ENCODE measurements at regions not wholly inside any gene's neighbourhood (a gene's known extent, or its start where the extent isn't known, plus 50 kb on each side); places are given as distances from the start of the nearest gene placed in this dataset.
A peak's percentile ranks its signal among the peaks of the same experiment; 100 is the strongest.

DNA sequence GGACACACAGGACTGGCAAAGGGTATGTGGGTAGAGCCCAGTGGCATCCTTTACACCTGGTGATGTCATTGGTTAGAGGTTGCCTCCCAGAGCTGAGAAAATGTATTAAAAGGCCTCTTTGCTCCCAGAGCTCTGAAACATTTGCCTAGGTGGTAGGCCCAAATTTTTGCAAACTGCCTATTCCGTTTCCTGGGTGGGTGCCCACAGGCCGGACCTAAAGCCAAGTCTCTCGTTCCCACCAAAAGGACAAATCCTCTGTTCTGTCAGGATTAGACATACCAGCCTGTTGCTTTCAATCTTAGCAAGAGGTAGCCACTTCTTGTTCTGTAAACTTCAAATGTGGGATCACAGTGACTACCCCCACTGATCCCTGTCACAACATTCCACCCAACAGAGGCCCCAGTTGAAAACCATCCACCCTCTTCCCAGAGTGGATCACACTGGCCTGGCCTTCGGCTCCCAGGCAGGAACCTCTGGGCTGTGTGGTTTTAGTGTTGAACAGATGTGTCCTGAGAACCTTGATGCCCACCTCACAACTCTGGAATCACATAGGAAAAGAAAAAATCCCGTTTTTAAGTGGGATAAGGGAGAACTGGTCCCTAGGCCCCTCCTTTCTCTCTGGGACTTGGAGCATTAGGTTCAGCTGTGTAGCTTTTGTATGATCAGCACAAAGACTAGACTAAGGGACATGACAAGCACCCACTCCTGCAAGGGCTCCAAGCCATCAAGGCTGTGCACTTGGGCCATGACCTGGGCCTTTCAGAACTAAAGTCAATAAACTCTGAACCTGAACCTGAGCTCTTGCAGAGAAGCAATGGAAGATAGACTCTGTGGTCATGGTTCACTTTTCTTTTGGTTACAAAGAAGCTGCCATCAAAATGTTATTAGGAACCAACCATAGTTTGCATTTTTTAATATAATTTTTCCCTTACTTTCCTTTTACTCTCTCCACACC, 211.3 kb downstream of the CYP26B1 start:
- peak; percentile 4 for DNase-seq (ENCODE audit: low spot score)

DNA sequence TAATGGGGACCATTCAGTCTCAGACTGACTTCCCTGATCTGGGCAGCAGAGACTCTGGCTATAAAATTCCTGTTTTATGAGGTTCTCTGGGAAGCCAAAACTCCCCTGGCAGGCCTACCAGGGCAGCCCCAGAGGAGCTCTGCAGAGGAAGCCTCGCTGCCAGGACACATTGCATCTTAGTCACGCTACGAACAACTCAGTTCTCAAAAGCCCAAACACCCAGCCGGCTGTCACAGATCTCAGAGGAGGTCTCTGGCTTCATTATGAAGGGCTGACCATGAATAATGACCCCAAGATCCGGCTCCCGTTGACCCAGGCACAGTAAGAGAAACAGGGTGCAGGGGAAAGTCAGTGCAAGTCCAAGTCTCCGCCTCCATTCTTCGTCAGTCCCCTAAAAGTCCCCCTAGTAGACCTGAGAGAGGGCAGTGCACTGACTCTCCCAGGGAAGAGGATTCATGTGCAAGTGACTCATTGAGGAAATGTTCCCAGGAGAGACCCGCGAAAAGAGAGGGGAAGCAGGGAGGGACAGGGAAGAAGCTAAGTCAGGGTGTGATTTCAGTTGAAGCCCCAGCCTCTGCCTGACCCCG, 212.3 kb downstream of the CYP26B1 start:
- DNase-seq (ENCODE audit: low spot score), result peak; percentile 1

DNA sequence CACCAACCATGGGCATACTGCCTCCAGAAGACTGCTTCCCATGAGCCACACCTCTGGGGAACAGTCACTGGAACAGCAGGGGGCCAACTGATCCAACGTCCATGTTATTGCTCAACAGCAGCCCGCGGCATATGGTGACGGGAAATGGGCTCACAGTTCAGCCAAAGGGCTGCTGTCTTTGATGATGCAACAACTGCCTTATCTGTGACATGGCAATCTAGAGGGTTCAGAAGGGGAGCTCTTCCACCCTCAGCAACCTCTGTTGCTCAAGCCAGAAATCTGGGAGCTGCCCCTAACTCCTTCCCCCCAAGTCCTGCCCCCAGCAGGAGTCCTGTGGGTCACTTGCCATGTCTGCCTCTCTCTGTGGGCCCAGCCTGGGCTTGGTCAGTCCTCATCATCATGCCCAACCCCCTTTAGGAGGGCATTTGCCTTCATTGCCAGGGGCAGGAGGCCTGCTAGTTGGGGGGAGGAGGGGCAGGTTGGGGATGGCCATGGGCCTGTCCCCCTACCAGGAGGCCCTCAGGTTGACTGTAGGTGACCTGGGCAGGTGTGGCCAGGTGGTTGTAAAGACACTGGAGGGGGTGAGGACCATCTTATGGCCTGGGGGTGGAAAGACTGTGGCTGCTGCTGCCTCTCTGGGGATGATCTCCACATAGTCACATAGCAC, 212.9 kb downstream of the CYP26B1 start:
- peak; percentile 3 for DNase-seq (ENCODE audit: low spot score)

DNA sequence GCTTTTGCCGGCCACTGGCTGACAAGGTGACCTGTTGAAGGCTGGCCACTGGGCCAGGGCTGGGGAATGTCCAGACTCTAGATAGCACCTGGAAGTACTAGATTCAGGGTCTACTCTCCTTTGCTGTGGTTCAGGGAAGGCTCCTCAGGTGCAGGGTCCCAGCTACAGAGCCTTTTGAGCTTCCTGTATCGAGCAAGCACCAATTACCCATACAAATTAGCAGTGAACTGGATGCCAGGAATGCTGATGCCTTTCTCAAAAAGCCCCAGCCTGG, 213.4 kb downstream of the CYP26B1 start:
- DNase-seq (ENCODE audit: low spot score), result no peak

DNA sequence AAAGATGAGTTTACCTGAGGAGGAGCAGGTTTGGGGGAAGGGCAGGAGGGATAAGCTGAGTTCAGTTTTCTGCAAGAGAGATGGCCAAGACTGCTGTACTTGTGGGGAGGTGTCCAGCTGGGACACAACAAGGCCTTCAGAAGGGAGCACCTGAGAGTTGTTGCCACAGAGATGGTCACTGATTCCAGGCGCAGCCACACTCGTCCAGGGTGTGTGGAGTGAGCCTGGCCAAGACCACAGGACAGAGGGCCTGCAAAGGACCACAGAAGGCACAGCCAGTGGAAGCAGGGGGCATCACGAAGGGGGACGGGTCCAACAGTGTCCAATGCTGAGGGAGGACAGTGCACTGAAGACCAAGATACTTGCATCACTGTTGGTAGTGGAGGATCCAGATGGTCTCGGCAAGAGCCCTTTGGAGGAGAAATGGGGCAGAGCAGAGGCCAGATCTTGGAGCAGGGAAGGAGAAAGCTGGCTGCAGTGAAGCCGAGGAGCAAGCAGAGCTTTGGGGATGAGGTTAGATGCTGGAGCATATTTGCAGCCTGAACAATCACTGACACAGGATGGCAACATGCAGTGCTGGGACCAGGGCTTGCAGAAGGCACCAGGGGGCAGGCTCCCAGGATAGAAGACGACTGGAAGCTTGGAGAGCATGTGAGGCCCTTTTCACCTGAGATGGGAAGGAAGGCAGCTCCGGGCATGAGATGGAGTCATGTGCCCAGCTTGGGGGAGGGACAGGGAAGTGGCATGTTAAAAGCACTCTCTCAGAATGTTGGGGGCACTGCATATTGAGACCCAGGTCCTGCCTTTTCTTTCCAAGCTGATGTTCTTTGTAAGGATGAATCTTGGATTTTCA, 214.0 kb downstream of the CYP26B1 start:
- DNase-seq (ENCODE audit: low spot score), result peak; percentile 9

DNA sequence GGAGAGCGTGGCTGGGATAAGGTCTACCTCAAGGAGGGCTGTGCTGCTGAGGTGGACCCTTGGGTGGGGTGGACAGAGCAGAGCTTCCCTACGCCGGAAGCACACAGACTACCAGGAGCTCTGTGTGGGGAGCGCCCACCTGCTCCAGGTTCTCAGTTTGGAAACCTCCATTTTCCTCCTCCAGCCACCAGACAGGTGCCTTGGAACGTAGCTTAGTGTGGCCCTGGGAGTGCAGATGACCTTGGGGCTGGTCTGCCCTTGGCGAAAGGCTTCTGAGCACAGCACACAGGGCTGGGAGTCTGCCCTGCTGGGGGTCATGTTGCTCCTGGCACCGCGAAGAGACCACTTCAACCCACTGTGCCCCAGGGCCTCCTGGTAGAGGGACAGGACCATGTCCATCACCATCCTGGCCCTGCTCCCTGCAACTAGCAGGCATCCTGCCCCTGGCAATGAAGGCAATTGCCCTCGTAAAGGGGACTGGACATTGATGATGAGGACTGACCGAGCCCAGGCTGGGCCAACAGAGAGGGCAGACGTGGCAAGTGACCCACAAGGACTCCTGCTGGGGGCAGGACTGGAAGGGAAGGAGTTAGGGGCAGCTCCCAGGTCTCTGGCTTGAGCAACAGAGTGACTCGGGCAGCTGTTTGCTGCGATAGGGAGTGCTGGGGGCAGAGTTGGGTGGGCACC, 214.7 kb downstream of the CYP26B1 start:
- DNase-seq (ENCODE audit: low spot score), result peak; percentile 4

DNA sequence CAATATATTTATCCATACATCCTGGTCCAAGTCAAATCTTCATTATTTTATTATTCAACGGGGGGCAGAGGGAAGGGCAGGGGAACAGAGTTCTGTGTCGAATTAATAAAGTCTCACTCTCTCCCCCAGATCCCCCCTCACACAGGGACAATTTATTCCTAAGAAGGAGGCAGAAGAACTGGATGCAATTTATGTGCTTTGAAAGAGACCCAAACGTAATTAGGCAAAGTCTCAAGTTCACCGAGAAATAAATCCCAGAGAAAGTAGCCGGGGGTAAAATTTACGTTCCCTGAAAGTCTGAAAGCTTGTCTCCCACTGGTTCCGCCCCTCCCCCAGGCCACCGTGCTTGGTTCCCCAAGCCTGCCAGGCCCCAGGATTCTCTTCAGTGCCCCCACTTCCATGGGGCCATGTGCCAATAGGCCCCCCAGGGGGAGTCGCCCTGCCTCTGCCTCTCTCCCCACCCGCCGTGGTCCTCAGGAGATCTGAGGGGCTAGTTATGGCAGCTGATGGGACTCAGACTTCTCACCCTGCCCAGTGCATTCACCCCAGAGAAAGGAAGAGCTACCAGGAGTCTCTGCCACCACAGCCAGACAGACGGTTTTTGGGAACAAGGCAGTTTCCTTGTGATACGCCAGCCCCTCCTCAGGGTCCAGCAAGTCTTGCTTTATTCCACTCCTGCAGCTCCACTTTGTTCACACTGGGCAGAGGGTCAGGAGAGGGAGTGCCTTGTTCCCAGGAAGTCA, 215.5 kb downstream of the CYP26B1 start:
- peak; percentile 11 for DNase-seq (ENCODE audit: low spot score)

DNA sequence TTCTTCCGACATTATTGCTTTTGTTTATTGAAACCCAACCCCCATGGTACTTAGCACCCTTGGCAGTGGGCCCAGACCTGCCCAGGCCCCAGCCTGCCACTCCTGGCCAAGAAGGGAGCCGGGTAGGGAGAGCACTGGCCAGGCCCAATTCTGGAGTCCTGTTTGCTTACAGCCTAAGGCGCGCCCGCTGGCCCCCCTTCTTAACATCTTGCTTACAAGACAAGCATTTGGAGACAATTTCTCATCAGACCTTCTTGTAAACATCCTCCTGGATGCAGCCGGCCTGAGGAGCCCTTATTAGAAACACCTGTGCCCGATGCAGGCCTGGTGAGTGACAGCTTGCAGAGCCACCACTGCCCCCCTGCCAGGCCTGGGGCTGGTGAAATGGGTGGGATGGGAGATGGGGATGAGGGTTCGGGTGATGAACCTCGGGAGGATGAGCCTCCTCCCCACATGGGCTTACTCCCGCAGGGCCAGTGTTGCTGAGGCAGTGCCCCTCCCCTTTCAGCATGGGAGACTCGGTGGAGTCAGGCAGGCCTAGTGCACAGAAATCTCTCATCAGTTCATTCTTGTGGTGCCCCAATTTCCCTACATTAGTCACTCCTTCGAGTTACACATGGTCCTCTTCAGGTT, 217.5 kb downstream of the CYP26B1 start:
- DNase-seq (ENCODE audit: low spot score), result peak; percentile 8

DNA sequence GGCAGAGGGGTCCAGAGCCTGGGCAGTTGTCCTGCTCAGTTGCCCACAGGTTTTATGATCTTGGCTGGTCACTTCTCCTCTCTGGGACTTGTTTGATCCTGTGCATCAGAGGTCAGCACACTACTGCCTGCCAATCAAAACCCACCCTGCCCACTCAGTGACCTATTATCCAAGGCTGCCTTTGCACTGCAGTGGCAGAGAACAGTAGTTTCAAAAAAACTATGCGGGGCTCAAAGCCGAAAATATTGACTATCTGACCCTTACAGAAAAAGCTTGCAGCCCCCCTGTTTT, 218.2 kb downstream of the CYP26B1 start:
- DNase-seq (ENCODE audit: low spot score), result no peak

DNA sequence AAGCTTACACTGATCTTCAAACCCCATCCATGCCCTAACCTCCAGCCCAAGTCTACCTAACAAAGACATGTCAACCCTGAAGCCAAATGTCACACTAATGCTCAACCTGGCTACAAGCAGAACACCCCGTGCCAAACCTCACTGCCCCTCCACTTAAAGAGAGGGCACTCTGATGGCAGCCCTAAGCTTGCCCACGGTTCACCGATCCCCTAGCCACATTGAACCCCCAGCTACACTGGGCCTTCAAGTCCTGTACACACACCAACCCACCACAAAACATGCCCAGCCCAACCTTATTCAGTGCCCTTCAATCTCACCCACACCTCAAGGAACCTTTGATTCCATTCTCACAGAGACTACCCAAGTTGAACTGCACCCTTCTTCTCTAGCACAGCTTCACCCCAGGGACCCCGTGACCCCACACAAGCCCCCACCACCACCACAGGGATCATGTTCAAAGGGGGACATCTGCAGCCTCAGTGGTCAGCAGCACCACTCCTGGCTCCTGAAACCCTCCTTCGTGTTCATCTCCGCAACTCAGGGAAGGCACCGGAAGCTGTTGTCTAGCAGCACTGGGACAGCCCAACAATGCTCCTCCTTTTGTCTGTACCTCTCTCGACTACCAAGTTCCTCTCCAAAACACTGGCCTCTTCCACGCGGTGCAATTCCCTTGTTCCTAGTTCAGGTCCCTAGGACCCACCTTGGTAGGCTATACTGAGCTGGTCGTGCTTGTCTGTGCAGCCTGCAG, 218.8 kb downstream of the CYP26B1 start:
- DNase-seq (ENCODE audit: low spot score), result peak; percentile 5

DNA sequence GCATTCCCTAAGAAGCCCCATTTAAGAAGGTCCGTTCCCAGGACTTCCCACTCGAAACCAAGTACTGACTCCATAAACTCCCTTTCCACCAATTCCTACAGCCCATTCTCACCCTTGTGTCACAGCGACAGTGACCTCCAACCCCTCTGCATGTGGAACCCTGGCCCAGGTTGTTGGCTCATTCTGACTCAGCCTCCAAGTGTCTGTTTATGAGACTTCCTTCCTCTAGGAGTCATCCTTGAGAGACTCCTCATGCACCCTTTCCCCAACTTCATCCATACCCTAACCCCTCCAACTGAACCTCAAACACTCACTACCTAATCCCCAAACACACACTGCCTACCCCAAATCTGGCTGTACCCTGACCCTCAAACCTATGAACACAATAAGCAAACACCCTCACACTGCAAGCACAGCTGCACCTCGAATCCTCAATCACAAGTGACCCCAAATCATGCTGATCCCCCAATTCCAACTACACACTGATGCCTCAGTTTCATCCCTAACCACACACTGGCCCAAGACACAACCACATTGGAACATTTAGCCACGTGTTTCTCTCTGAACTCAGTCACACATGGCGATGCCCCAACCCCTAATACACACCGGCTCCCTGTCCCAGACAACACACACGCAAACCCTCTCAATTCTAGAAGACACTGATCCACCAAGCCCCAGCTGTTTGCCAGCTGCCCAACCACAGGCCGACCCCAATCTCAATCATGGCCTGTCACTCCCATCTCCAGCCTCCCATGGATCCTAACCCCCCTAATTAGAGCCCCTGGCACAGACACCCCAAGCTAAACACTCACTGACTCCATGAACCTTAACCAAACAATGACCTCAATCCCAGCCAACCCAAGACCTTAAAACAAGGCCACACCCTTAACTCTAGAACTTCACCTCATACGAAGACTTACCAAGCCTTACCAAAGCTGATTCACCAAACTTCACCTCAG, 219.6 kb downstream of the CYP26B1 start:
- DNase-seq (ENCODE audit: low spot score), result peak; percentile 2

DNA sequence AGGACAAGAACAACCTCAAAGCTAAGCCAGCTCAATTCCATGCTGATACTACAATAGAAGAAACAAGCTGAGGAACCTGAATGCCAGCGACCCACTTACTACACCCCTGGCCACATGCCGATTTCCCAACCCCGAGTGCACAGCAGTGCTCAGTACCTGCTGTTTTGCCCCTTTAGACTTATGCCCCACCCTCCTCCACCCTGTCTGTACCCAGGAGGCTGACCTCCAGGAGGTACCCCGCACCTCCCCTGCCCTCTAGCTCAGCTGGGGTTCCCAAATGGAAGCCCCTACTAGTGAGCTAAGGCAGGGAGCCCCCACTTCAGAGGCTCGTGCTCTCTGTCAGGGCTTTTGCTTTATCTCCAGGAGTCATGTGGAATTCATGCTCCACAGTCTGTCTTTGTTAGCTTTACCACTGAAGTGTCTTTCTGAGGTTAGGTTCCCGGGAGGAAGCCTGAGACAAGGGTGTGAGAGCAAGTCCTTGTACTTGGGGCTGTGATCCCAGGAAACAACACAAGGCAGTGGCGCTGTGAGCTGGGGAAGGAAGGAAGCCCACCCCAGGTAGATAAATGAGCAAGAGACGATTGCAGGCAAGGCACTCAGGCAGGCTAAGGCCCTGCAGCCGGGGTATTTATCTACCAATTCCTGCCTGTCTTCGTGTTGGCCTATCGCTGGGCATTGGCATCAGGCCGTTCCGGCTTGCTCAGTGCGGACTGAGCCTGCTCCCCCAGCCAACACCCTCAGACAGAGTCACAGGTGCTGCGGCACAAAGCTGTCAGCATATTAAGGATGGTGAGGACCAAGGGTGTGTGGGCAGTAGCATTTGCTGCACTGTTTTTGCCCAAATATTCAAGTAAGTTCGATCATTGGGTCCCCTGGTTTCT, 220.5 kb downstream of the CYP26B1 start:
- DNase-seq (ENCODE audit: low spot score), result peak; percentile 7

DNA sequence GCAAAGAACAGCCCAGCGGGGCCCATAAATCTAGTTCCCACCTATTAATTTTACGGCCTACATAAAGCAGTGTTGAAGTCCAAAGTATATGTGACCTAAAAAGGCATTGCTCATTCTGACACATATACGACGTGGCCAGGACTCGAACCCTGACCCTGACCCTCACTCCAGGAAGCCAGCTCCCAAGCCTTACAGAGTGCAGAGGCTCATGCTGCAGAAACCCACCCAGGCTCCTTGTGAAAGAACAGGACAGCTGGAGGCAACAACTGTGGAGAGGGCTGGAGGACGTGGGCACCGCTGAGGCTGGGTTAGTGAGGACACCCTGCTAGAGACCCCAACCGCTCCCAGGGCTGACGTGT, 221.6 kb downstream of the CYP26B1 start:
- peak; percentile 6 for DNase-seq (ENCODE audit: low spot score)

DNA sequence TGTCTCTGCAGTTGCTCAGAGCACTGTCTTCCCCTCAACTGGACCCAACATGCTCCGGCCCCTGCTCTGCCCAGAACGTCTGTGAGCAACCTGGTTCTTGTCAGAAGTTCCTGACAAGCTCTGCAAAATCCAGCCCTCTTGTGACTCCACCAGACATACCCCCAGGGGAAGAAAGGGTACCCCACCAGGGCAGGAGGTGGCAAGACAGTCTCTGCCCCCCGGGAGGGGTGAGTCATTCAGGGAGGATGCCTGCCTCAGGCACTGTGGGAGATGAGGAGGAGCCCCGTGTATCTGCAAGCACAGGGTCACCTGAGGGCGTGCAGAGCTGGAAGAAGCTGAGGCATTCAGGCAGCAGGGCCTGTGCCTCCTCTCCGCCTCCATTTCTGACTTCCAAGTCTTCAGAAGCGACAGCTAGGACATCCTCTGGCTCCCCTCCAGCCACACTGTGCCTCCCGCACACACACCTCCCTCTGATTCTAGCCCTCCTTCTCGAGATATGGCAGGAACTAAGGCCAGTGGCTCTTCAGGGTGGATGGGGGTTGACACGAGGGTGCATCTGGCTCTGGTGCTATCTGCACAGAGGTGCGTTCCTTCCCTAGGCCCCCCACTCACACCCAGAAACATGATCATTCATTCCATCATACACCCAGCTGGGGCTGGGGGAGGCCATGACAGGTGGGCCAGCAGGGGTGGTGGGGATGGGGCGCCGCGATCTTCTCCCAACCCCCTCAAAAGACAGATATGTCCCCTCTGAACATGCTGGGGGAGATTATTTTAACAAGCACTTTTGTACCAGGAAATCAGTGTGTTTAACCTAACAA, 222.2 kb downstream of the CYP26B1 start:
- DNase-seq (ENCODE audit: low spot score), result no peak

DNA sequence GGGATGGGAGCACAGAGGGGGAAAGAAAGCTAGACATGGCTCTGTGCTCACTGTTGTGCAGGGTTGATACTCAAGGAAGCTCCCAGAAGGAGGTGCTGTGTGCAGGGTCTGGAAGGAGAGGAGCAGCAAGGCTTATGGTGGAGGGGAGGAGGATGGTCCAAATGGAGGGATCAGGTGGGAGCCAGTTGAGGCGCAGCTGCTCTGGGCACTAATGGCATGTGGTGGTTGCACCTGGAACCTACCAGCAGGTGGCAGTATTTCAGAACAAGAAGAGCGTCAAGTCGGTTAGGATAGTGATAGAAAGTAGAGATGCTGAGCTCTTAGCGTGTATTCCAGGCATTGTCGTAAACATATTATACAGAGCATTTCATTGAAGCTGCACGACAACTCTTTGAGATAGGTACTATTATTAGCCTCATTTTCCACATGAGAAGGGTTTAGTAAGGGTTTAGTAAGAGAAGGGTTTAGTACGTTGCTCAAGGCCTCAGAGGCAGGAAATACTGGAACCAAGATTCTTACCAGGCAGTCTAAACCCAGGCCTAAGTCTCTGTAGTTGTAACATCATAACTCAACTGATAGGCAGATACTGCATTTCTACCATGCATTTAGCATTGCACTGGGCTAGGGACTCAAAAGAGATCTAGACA, 223.7 kb downstream of the CYP26B1 start:
- peak; percentile 76 for DNase-seq (ENCODE audit: low spot score)

DNA sequence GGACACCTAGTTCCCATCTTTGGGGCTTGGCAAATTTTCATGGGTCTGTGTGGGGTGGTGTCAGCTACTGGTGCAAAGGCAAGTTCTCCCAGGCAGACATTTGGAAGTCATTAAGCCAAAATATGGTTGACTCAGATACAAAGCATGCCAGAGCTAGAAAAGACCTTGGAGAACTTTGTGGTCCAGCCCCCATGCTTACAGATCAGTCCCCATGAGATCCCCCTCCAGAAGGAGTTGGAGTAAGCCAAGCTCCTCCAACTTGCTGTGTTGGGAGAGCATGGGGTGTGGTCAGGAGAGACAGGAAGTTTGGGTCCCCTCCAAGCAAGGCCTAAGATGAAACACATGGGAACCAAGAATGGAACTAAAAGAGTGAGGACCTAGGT, 224.5 kb downstream of the CYP26B1 start:
- DNase-seq (ENCODE audit: low spot score), result no peak
